B cell (primary cell): ENCODE measurements at regions not wholly inside any gene's neighbourhood (a gene's known extent, or its start where the extent isn't known, plus 50 kb on each side); places are given as distances from the start of the nearest gene placed in this dataset.

Source experiments
- CTCF ChIP-seq: fragments of 200-600 bp; IDR thresholded peaks from one replicate; pipeline ENCODE4 v1.8.0; 2022; ENCODE audit warnings: antibody characterized with exemption, mild to moderate bottlenecking
- EZH2 ChIP-seq: IDR thresholded peaks from 2 replicates; pipeline ENCODE4 v1.6.1; 2012; ENCODE audit warnings: borderline replicate concordance, low read depth, mild to moderate bottlenecking, moderate library complexity, low read length; ENCODE audit not compliant: insufficient read depth, poor library complexity, severe bottlenecking

- TF ChIP-seq CTCF (no peak), EZH2 (no peak)
Observed at GRCh38 chr5:128913551-128913950, 51.7 kb upstream of the SLC27A6 start.
